ENCODE measurements at regions not wholly inside any gene's neighbourhood (a gene's known extent, or its start where the extent isn't known, plus 50 kb on each side); places are given as distances from the start of the nearest gene placed in this dataset.

- no peak for DNase-seq
Measured at GRCh38 chr9:29798599-29798998, 2225.3 kb upstream of the C9orf72 start.

GRCh38 chr9:29799227-29799626 lies 2225.9 kb upstream of the C9orf72 start:
- DNase-seq = no peak

- DNase-seq = no peak
Measured at GRCh38 chr9:29800821-29801220, 2227.5 kb upstream of the C9orf72 start.

- DNase-seq = no peak
Measured at GRCh38 chr9:29802454-29802853, 2229.2 kb upstream of the C9orf72 start.

- DNase-seq = no peak
Measured at GRCh38 chr9:29806937-29807618, 2233.8 kb upstream of the C9orf72 start.

- no peak for DNase-seq
Measured at GRCh38 chr9:29816954-29817703, 2243.8 kb upstream of the C9orf72 start.

GRCh38 chr9:29822458-29822857 lies 2249.2 kb upstream of the C9orf72 start:
- DNase-seq = no peak

GRCh38 chr9:29826421-29826820 lies 2253.1 kb upstream of the C9orf72 start:
- no peak for DNase-seq

- no peak for DNase-seq
Measured at GRCh38 chr9:29830821-29831220, 2257.5 kb upstream of the C9orf72 start.

GRCh38 chr9:29838491-29839020 lies 2265.3 kb upstream of the C9orf72 start:
- no peak for DNase-seq

- no peak for DNase-seq
Measured at GRCh38 chr9:29844251-29844650, 2271.0 kb upstream of the C9orf72 start.

- DNase-seq = no peak
Measured at GRCh38 chr9:29850664-29851063, 2277.4 kb upstream of the C9orf72 start.

- no peak for DNase-seq
Measured at GRCh38 chr9:29861803-29862202, 2288.5 kb upstream of the C9orf72 start.

GRCh38 chr9:29865764-29866313 lies 2292.6 kb upstream of the C9orf72 start:
- no peak for DNase-seq

- no peak for DNase-seq
Measured at GRCh38 chr9:29866556-29866955, 2293.3 kb upstream of the C9orf72 start.

- no peak for DNase-seq
Measured at GRCh38 chr9:29873579-29873978, 2300.3 kb upstream of the C9orf72 start.

- no peak for DNase-seq
Measured at GRCh38 chr9:29875547-29875946, 2302.3 kb upstream of the C9orf72 start.

- DNase-seq = no peak
Measured at GRCh38 chr9:29882767-29883166, 2309.5 kb upstream of the C9orf72 start.

GRCh38 chr9:29906065-29906464 lies 2332.8 kb upstream of the C9orf72 start:
- DNase-seq = no peak

GRCh38 chr9:29928072-29928471 lies 2354.8 kb upstream of the C9orf72 start:
- no peak for DNase-seq

GRCh38 chr9:29939559-29939958 lies 2366.3 kb upstream of the C9orf72 start:
- DNase-seq = no peak

GRCh38 chr9:29945012-29945411 lies 2371.7 kb upstream of the C9orf72 start:
- no peak for DNase-seq

- DNase-seq = no peak
Measured at GRCh38 chr9:29958469-29958868, 2385.2 kb upstream of the C9orf72 start.

GRCh38 chr9:29965834-29966233 lies 2392.6 kb upstream of the C9orf72 start:
- DNase-seq = no peak
